Endothelial cell of umbilical vein (primary cell): ENCODE measurements at regions not wholly inside any gene's neighbourhood (a gene's known extent, or its start where the extent isn't known, plus 50 kb on each side); places are given as distances from the start of the nearest gene placed in this dataset.

Experiments
- BruUV-seq: library from RNA; stranded (reverse); fragments of 400-500 nt; replicated peaks from 2 replicates; lab custom pipeline; 2021; lab: Mats Ljungman, UMichigan
- CTCF ChIA-PET: fragments of 300-600, 350-600 bp; sonication (Branson Sonifier 250); formaldehyde crosslinking; loops from one replicate; lab custom pipeline; 2021; ENCODE audit warnings: antibody characterized with exemption, inconsistent platforms; lab: Charles Lee
- POLR2A ChIA-PET: fragments of 300-600, 350-600 bp; sonication (Branson Sonifier 250); formaldehyde crosslinking; loops from one replicate; lab custom pipeline; 2021; ENCODE audit warnings: antibody characterized with exemption, inconsistent platforms; lab: Charles Lee
- DNase-seq: peaks from one replicate; pipeline ENCODE4 v3.0.0-alpha.2; 2011; ENCODE audit warnings: low read depth, low spot score
- FAIRE-seq: peaks from 2 replicates; lab custom pipeline; 2011; peaks lifted over from hg19 to GRCh38; lab: Jason Lieb, UNC
- H2AFZ ChIP-seq: 2 replicates; pipeline ENCODE4 v1.6.0; 2012; ENCODE audit warnings: low read depth, low read length, control low read depth, inconsistent platforms
- H3K27ac ChIP-seq: 2 replicates; pipeline ENCODE4 v1.5.1; 2011; ENCODE audit warnings: low read depth, mild to moderate bottlenecking, control low read depth, low read length, moderate library complexity; ENCODE audit not compliant: insufficient read depth
- H3K27me3 ChIP-seq, 2 experiments: 2 replicates each; pipeline versions ENCODE4 v1.6.0 to v1.6.1; 2011; ENCODE audit warnings: low read length in 2 of 2, mixed read lengths in 1 of 2; ENCODE audit not compliant: control insufficient read depth in 2 of 2, insufficient read depth in 2 of 2
- H3K36me3 ChIP-seq, 2 experiments: 2 replicates in 1 of 2; 3 replicates in 1 of 2; pipeline ENCODE4 v1.5.1; 2011; ENCODE audit warnings: low read length in 2 of 2, mild to moderate bottlenecking in 1 of 2, moderate library complexity in 1 of 2; ENCODE audit not compliant: control insufficient read depth in 2 of 2, insufficient read depth in 2 of 2; ENCODE audit errors: extremely low read depth in 1 of 2
- H3K4me1 ChIP-seq: 3 replicates; pipeline ENCODE4 v1.5.1; 2011; ENCODE audit warnings: mild to moderate bottlenecking, low read length; ENCODE audit not compliant: control insufficient read depth, insufficient read depth; ENCODE audit errors: extremely low read depth
- H3K4me2 ChIP-seq: 2 replicates; pipeline ENCODE4 v1.6.1; 2011; ENCODE audit warnings: low read length, control low read depth, mixed read lengths; ENCODE audit not compliant: insufficient read depth
- H3K4me3 ChIP-seq, 3 experiments: fragments of 200-600 bp in 1 of 3; sonication (generic), shearing (Covaris generic) in 1 of 3; replicated peaks in 1 of 3; 2 replicates each; pipeline ENCODE4 v1.5.1; 2011 to 2016; ENCODE audit warnings: control low read depth in 3 of 3, low read length in 3 of 3, mild to moderate bottlenecking in 2 of 3, inconsistent platforms in 1 of 3, low read depth in 1 of 3, moderate library complexity in 1 of 3; ENCODE audit not compliant: insufficient read depth in 1 of 3
- H3K79me2 ChIP-seq: 2 replicates; pipeline ENCODE4 v1.6.0; 2012; ENCODE audit warnings: low read length, inconsistent platforms; ENCODE audit not compliant: control insufficient read depth, insufficient read depth
- H3K9ac ChIP-seq: replicated peaks from 2 replicates; pipeline ENCODE3; 2011; ENCODE audit warnings: low read length, control low read depth; ENCODE audit not compliant: insufficient read depth; ENCODE audit errors: extremely low read depth
- H3K9me1 ChIP-seq: replicated peaks from 3 replicates; pipeline ENCODE4 v1.6.0; 2011; ENCODE audit warnings: mild to moderate bottlenecking, low read length; ENCODE audit not compliant: control insufficient read depth, insufficient read depth; ENCODE audit errors: extremely low read depth
- H3K9me3 ChIP-seq: replicated peaks from 2 replicates; pipeline ENCODE4 v1.5.1; 2012; ENCODE audit warnings: low read length, inconsistent platforms; ENCODE audit not compliant: control insufficient read depth, insufficient read depth
- H4K20me1 ChIP-seq: replicated peaks from 2 replicates; pipeline ENCODE3; 2011; ENCODE audit warnings: mild to moderate bottlenecking, low read length; ENCODE audit not compliant: control insufficient read depth, insufficient read depth; ENCODE audit errors: extremely low read depth
- CTCF ChIP-seq, 2 donors: IDR thresholded peaks; 1 replicate in 1 of 2; 2 replicates in 1 of 2; pipeline ENCODE4 v1.5.1; 2011; ENCODE audit warnings: low read length in 2 of 2, mild to moderate bottlenecking in 2 of 2, moderate library complexity in 2 of 2, control low read depth in 1 of 2, inconsistent platforms in 1 of 2, low read depth in 1 of 2; ENCODE audit not compliant: insufficient read depth in 1 of 2; ENCODE audit errors: extremely low read depth in 1 of 2
- EZH2 ChIP-seq: IDR thresholded peaks from 2 replicates; pipeline ENCODE4 v1.6.1; 2012; ENCODE audit warnings: borderline replicate concordance, low read depth, mild to moderate bottlenecking, moderate library complexity, low read length, inconsistent platforms; ENCODE audit not compliant: severe bottlenecking
- FOS ChIP-seq: IDR thresholded peaks from 2 replicates; pipeline ENCODE4 v1.6.1; 2011; ENCODE audit warnings: mild to moderate bottlenecking, low read length, moderate library complexity, borderline replicate concordance; ENCODE audit not compliant: insufficient read depth
- GATA2 ChIP-seq: IDR thresholded peaks from 2 replicates; pipeline ENCODE4 v1.7.0; 2011; ENCODE audit warnings: low read depth, mild to moderate bottlenecking, moderate library complexity, mixed read lengths, low read length; ENCODE audit not compliant: insufficient read length, insufficient read depth
- JUN ChIP-seq: IDR thresholded peaks from 2 replicates; pipeline ENCODE4 v1.6.1; 2011; ENCODE audit warnings: borderline replicate concordance, low read depth; ENCODE audit not compliant: insufficient read length, insufficient read depth
- MAX ChIP-seq: IDR thresholded peaks from 2 replicates; pipeline ENCODE4 v1.6.1; 2011; ENCODE audit not compliant: insufficient read depth, insufficient read length
- MYC ChIP-seq: IDR thresholded peaks from one replicate; pipeline ENCODE4 v1.6.1; 2011; ENCODE audit warnings: mild to moderate bottlenecking, low read depth, low read length
- POLR2A ChIP-seq: IDR thresholded peaks from 2 replicates; pipeline ENCODE4 v1.6.1; 2012; ENCODE audit warnings: low read depth, mild to moderate bottlenecking, control low read depth, low read length
- POLR2AphosphoS5 ChIP-seq: IDR thresholded peaks from 2 replicates; pipeline ENCODE4 v1.6.1; 2012; ENCODE audit warnings: low read depth, mild to moderate bottlenecking, control low read depth, low read length, moderate library complexity; ENCODE audit not compliant: insufficient read depth
- dilution Hi-C: fragments of 300-500 bp; cut with MboI; formaldehyde crosslinking; loops from one replicate; pipeline ENCODE4 v1.15.0; 2019; ENCODE audit warnings: low sequenced_read_pairs; ENCODE audit not compliant: extremely low pct_ligation_motif_present
- intact Hi-C: fragments of 100-400 bp; cut with micrococcal nuclease; formaldehyde crosslinking; loops from one replicate; pipeline ENCODE4 v1.10.0; 2022

- FAIRE-seq (peak; percentile 67), DNase-seq (no peak)
- CTCF ChIA-PET = no interaction called here
- H3K36me3 ChIP-seq = no peaks in the 10 kb centered on the region
- no TSS peak for BruUV-seq
- no peak overlapping the region for H2AFZ ChIP-seq
- dilution Hi-C loops = no loop called here
- no peaks in the 10 kb centered on the region for H3K9me1 ChIP-seq
- no peak overlapping the region for H3K9ac ChIP-seq
- H3K9me3 ChIP-seq = no peaks in the 10 kb centered on the region
- POLR2A ChIA-PET = no interaction called here
- no peaks in the 10 kb centered on the region for H3K4me1 ChIP-seq
- intact Hi-C loops = no loop called here
- H3K4me3 ChIP-seq = no peak overlapping the region
- H4K20me1 ChIP-seq = no peaks in the 10 kb centered on the region
- H3K4me2 ChIP-seq = no peak overlapping the region
- H3K27ac ChIP-seq = no peak overlapping the region
- no peaks in the 10 kb centered on the region for H3K79me2 ChIP-seq
- TF ChIP-seq FOS (no peak), CTCF (IDR thresholded peaks at IDR 0.05; ENCODE audit: extremely low read depth in 1 of 2, insufficient read depth in 1 of 2, low read depth in 1 of 2, low read length in 2 of 2) (no peak), GATA2 (no peak), MYC (no peak)
- H3K27me3 ChIP-seq = no peaks in the 10 kb centered on the region
Measured at GRCh38 chrX:121169099-121170035, 122.0 kb downstream of the GLUD2 start.

GRCh38 chrX:121172703-121173102, 125.3 kb downstream of the GLUD2 start:
- POLR2A ChIA-PET = no interaction called here
- TF ChIP-seq FOS (no peak), EZH2 (no peak), CTCF (IDR thresholded peaks at IDR 0.05; ENCODE audit: extremely low read depth in 1 of 2, insufficient read depth in 1 of 2, low read depth in 1 of 2, low read length in 2 of 2) (no peak), JUN (no peak), MYC (no peak), GATA2 (no peak), POLR2AphosphoS5 (no peak), MAX (no peak), POLR2A (no peak)
- FAIRE-seq = no peak

More at GRCh38 chrX:121172703-121173102, 125.3 kb downstream of the GLUD2 start:
- no peak overlapping the region for H2AFZ ChIP-seq
- H3K4me2 ChIP-seq = no peak overlapping the region
- no peaks in the 10 kb centered on the region for H3K79me2 ChIP-seq
- no peak overlapping the region for H3K27ac ChIP-seq
- no peak for DNase-seq
- H3K9ac ChIP-seq = no peak overlapping the region
- no TSS peak for BruUV-seq
- H3K9me3 ChIP-seq = no peaks in the 10 kb centered on the region
- H4K20me1 ChIP-seq = no peaks in the 10 kb centered on the region
- H3K36me3 ChIP-seq = no peaks in the 10 kb centered on the region
- H3K27me3 ChIP-seq = no peaks in the 10 kb centered on the region
- no peak overlapping the region for H3K4me3 ChIP-seq
- dilution Hi-C loops = no loop called here
- no peaks in the 10 kb centered on the region for H3K4me1 ChIP-seq
- intact Hi-C loops = no loop called here
- CTCF ChIA-PET = no interaction called here
- H3K9me1 ChIP-seq = no peaks in the 10 kb centered on the region
